MG63 (cell line): ENCODE measurements at regions not wholly inside any gene's neighbourhood (a gene's known extent, or its start where the extent isn't known, plus 50 kb on each side); places are given as distances from the start of the nearest gene placed in this dataset.
A peak's percentile ranks its signal among the peaks of the same experiment; 100 is the strongest.

Experiments used
- DNase-seq: peaks from one replicate; pipeline ENCODE4 v3.0.0-alpha.2; 2020
- H3K27me3 ChIP-seq: fragments of 250-450 bp; sonication (Bioruptor Pico); 2 replicates; pipeline ENCODE4 v1.5.1; 2020; ENCODE audit warnings: mild to moderate bottlenecking, moderate library complexity
- H3K36me3 ChIP-seq: fragments of 250-450 bp; sonication (Bioruptor Pico); 2 replicates; pipeline ENCODE4 v1.5.1; 2020; ENCODE audit warnings: mild to moderate bottlenecking, moderate library complexity
- H3K4me3 ChIP-seq: fragments of 250-450 bp; sonication (Bioruptor Pico); 2 replicates; pipeline ENCODE4 v1.5.1; 2020; ENCODE audit warnings: mild to moderate bottlenecking, moderate library complexity
- H3K9me3 ChIP-seq: fragments of 250-450 bp; sonication (Bioruptor Pico); 2 replicates; pipeline ENCODE4 v1.5.1; 2020; ENCODE audit warnings: mild to moderate bottlenecking, moderate library complexity

DNA sequence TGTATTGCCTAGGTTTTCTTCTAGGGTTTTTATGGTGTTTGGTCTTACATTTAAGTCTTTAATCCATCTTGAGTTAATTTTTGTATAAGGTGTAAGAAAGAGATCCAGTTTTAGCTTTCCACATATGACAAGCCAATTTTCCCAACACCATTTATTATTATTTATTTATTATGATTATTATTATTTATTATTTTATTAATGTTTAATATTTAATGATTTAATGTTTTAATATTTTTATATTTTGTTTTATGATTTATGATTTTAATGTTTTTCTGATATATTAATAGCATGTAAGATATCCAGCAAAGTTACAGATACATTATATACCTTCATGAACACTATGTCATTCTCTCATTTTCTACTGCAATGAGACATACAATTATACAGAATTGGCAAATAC is 1082.0 kb downstream of the DSC3 start:
- no peak for DNase-seq
- no peaks in the 10 kb centered on the region for H3K27me3 ChIP-seq
- no peak overlapping the region for H3K4me3 ChIP-seq
- no peaks in the 10 kb centered on the region for H3K9me3 ChIP-seq
- H3K36me3 ChIP-seq = no peaks in the 10 kb centered on the region

GRCh38 chr18:29930231-29930630 is 1112.3 kb downstream of the DSC3 start:
- no peaks in the 10 kb centered on the region for H3K36me3 ChIP-seq

DNA sequence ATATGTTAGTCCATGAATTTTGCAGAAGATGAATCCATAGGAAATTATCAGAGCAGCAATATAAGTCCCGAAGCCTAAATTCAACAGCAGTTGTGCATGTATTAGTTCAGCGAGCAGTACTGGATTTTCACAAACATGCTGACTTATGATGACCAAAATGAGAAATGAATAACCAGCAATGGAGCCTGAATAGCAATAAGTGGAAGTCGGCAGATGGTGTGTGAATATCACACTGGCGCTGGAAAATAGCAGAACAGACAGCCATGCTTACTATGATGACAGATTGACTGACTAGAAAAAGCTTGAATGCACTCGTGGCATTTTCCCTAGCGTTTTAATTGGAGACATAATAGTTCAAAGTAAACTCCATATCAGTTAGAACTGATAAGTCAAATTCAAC is 1114.5 kb downstream of the DSC3 start:
- Histone ChIP-seq H3K9me3 (no peaks in the 10 kb centered on the region), H3K36me3 (no peaks in the 10 kb centered on the region), H3K27me3 (no peaks in the 10 kb centered on the region), H3K4me3 (no peak overlapping the region)
- no peak for DNase-seq

More at GRCh38 chr18:29930231-29930630, 1112.3 kb downstream of the DSC3 start:
- Histone ChIP-seq H3K4me3 (no peak overlapping the region), H3K9me3 (no peaks in the 10 kb centered on the region), H3K27me3 (no peaks in the 10 kb centered on the region)
- no peak for DNase-seq

DNA sequence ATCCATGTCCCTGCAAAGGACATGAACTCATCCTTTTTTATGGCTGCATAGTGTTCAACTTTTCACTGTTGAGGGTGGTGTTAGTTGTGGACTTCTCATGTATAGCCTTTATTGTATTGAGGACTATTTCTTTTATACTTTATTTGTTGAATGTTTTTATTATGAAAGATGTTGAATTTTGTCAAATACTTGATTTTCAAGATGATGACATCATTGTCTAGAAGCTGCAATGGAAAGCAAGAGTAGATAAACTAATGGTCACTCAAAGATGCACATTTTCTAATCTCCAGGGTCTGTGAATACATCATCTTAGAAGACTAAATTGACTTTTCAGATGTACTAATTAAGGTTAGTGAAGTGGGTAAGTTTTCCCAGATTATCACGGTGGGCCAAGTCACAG is 1117.0 kb downstream of the DSC3 start:
- Histone ChIP-seq H3K36me3 (no peaks in the 10 kb centered on the region), H3K27me3 (no peaks in the 10 kb centered on the region), H3K4me3 (no peak overlapping the region), H3K9me3 (no peaks in the 10 kb centered on the region)
- DNase-seq = no peak

- no peaks in the 10 kb centered on the region for H3K36me3 ChIP-seq
- DNase-seq = no peak
- no peak overlapping the region for H3K4me3 ChIP-seq
- H3K27me3 ChIP-seq = no peaks in the 10 kb centered on the region
- H3K9me3 ChIP-seq = no peaks in the 10 kb centered on the region
Observed at GRCh38 chr18:29912351-29912750, 1130.2 kb downstream of the DSC3 start.

DNA sequence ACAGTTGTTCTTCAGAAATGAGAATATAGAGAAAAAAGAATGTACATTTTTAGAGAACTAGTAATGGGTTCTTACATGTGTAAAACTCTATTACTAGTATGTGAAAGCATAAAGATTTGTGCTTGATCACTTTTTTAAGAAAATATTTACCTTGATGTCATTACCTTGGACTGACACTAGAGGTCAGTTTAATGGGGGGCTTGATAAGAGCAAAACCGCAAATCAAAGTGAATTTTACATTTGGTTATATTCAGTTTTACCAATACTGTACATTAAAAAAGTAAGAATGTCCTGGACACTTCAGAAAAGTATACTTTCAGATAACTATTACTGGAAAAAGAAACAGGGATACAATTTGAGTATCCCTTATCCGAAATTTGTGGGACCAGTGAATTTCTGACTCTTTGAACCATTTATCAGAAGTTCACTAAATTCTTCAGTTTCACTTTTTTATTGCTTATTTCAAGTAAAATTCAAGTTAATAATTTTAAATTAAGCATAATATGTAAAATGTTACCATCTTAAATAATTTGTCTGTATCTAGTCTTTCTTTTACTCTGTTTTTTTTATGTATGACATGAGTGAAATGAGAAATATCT is 1149.5 kb downstream of the DSC3 start:
- Histone ChIP-seq H3K9me3 (no peaks in the 10 kb centered on the region), H3K36me3 (no peaks in the 10 kb centered on the region), H3K4me3 (no peak overlapping the region), H3K27me3 (no peaks in the 10 kb centered on the region)
- DNase-seq = no peak

DNA sequence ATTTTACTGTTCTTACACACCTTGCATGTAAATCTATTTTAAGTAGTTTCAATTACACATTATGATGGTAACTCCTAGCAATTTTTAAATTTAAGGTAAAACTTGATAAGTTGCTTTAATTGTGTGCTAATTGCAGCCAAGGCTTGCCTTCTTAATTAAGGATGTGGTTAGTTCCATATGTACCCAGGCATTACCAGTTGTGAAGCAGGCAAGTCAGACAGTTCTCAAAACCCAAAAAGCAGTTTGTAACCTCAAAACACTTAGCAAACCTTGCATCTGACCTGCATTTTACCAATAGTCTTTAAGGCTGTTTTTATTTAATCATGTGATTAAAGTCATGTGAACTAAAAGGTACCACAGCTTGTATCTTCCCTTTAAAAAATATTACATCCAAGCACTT is 1159.4 kb downstream of the DSC3 start:
- H3K4me3 ChIP-seq = no peak overlapping the region
- H3K36me3 ChIP-seq = no peaks in the 10 kb centered on the region
- DNase-seq = no peak
- no peaks in the 10 kb centered on the region; the same call in 1 of the 2 replicates for H3K9me3 ChIP-seq
- H3K27me3 ChIP-seq = no peaks in the 10 kb centered on the region

GRCh38 chr18:29882620-29883019 is 1159.9 kb downstream of the DSC3 start:
- H3K9me3 ChIP-seq = no peaks in the 10 kb centered on the region; the same call in 1 of the 2 replicates
- H3K27me3 ChIP-seq = no peaks in the 10 kb centered on the region
- no peaks in the 10 kb centered on the region for H3K36me3 ChIP-seq
- no peak for DNase-seq
- H3K4me3 ChIP-seq = no peak overlapping the region

- H3K9me3 ChIP-seq = no peaks in the 10 kb centered on the region; the same call in 1 of the 2 replicates
- H3K4me3 ChIP-seq = no peak overlapping the region
- no peaks in the 10 kb centered on the region for H3K27me3 ChIP-seq
- H3K36me3 ChIP-seq = no peaks in the 10 kb centered on the region
- no peak for DNase-seq
Observed at GRCh38 chr18:29879763-29880162, 1162.8 kb downstream of the DSC3 start.

DNA sequence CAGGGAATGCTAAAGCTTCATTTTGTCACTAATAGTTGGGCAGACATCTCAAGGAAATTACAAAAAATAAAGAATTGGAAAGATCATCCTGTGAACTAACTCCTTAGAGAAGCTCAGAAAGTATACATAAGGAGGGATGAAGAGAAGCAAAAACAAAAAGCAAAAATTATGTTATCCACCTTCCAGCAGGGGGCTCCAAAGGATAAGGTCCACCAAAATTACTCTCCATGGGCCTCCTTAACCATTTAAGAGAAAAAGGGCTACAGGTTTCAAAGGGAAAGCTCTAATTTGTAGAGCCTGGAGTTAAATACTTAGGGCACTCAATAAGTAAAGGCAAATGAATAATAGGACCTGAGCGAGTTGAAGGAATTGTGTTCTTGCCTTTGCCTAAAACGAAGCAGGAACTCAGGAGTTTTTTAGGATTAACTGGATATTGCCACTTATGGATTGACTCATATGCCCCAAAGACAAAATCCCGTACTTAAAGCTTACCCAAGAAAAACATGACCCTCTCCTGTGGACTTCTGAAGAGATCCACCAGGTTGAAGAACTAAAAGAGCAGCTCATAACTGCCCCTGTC is 1167.9 kb downstream of the DSC3 start:
- no peak for DNase-seq
- no peak overlapping the region for H3K4me3 ChIP-seq
- no peaks in the 10 kb centered on the region for H3K36me3 ChIP-seq

DNA sequence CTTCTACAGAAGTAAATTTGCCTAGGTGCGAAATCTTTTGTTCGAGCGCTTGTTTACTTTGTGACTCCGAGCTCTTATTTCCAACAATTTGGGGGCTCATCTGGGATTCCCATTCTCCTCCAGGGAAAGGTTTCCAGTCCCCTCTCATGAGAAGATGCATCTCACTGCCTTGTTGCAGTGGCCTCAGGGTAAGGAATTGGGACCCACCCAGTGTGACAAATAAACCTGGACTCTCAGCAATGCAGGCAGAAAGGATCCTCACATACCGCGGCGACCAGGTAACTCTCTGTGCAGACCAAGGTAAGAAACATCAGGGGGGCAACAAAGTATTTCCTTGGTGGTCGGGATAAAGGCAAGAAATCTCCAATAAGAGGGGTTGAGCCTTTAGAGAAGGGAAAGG is 1169.3 kb downstream of the DSC3 start:
- no peaks in the 10 kb centered on the region for H3K27me3 ChIP-seq
- DNase-seq = no peak

More for the DNA sequence above, 1167.9 kb downstream of the DSC3 start:
- Histone ChIP-seq H3K27me3 (no peaks in the 10 kb centered on the region), H3K9me3 (no peaks in the 10 kb centered on the region; the same call in 1 of the 2 replicates)

GRCh38 chr18:29871246-29871645 is 1171.3 kb downstream of the DSC3 start:
- Histone ChIP-seq H3K4me3 (no peak overlapping the region), H3K27me3 (no peaks in the 10 kb centered on the region), H3K9me3 (peaks cover 3% of the 10 kb centered on the region; the same call in 1 of the 2 replicates), H3K36me3 (no peaks in the 10 kb centered on the region)
- no peak for DNase-seq

More for the DNA sequence above, 1169.3 kb downstream of the DSC3 start:
- no peaks in the 10 kb centered on the region for H3K36me3 ChIP-seq
- H3K9me3 ChIP-seq = no peaks in the 10 kb centered on the region; the same call in 1 of the 2 replicates
- H3K4me3 ChIP-seq = no peak overlapping the region

GRCh38 chr18:29862824-29863223 is 1179.7 kb downstream of the DSC3 start:
- H3K27me3 ChIP-seq = no peaks in the 10 kb centered on the region

DNA sequence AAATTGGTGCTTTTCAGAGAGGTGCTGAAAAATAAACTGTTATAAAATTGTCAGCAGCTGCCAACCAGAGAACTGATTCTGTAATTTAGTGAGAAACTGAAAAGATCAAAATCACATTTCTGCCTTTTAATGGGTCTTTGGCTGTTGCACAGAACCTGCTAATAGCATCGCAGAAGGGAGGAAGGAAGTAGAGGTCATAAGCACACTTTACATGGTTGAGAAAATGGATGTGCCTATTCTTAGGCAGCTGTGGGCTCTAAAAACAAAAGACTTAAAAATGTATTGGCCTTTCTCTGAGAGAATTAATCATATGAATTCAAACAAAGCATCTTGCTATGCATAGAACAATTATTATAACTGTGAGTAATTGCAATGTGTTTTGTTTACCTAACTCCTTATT is 1186.9 kb downstream of the DSC3 start:
- Histone ChIP-seq H3K4me3 (no peak overlapping the region), H3K9me3 (no peaks in the 10 kb centered on the region), H3K27me3 (no peaks in the 10 kb centered on the region), H3K36me3 (no peaks in the 10 kb centered on the region)
- no peak for DNase-seq

More at GRCh38 chr18:29862824-29863223, 1179.7 kb downstream of the DSC3 start:
- no peak for DNase-seq
- no peaks in the 10 kb centered on the region for H3K36me3 ChIP-seq
- H3K4me3 ChIP-seq = no peak overlapping the region
- H3K9me3 ChIP-seq = peaks cover 3% of the 10 kb centered on the region; the same call in 1 of the 2 replicates

GRCh38 chr18:29853126-29853525 is 1189.4 kb downstream of the DSC3 start:
- no peak for DNase-seq
- Histone ChIP-seq H3K27me3 (no peaks in the 10 kb centered on the region), H3K4me3 (no peak overlapping the region), H3K36me3 (no peaks in the 10 kb centered on the region), H3K9me3 (no peaks in the 10 kb centered on the region)

GRCh38 chr18:29849144-29849543 is 1193.4 kb downstream of the DSC3 start:
- Histone ChIP-seq H3K9me3 (no peaks in the 10 kb centered on the region), H3K4me3 (no peak overlapping the region), H3K36me3 (no peaks in the 10 kb centered on the region), H3K27me3 (no peaks in the 10 kb centered on the region)
- peak; percentile 19 for DNase-seq

GRCh38 chr18:29841631-29842030 is 1200.9 kb downstream of the DSC3 start:
- Histone ChIP-seq H3K27me3 (no peaks in the 10 kb centered on the region), H3K4me3 (no peak overlapping the region), H3K9me3 (no peaks in the 10 kb centered on the region), H3K36me3 (no peaks in the 10 kb centered on the region)
- no peak for DNase-seq

GRCh38 chr18:29840089-29840488 is 1202.5 kb downstream of the DSC3 start:
- no peaks in the 10 kb centered on the region for H3K36me3 ChIP-seq
- H3K9me3 ChIP-seq = no peaks in the 10 kb centered on the region
- H3K27me3 ChIP-seq = no peaks in the 10 kb centered on the region
- peak; percentile 42 for DNase-seq
- H3K4me3 ChIP-seq = no peak overlapping the region
